Astrocyte (in vitro differentiated cells and primary cell): ENCODE measurements at regions not wholly inside any gene's neighbourhood (a gene's known extent, or its start where the extent isn't known, plus 50 kb on each side); places are given as distances from the start of the nearest gene placed in this dataset.

Experiments used
- EZH2 ChIP-seq: IDR thresholded peaks from 2 replicates; pipeline ENCODE4 v1.6.1; 2012; ENCODE audit warnings: mild to moderate bottlenecking, low read length, inconsistent platforms; ENCODE audit not compliant: insufficient read depth
- TF ChIP-seq, protein P1 (sequence below): IDR thresholded peaks from 2 replicates; pipeline ENCODE4 v1.5.1; 2011; ENCODE audit warnings: low read depth, mild to moderate bottlenecking, inconsistent platforms, low read length, moderate library complexity; ENCODE audit not compliant: insufficient read depth

GRCh38 chr6:169398342-169399105 is 144.9 kb upstream of the THBS2 start:
- TF ChIP-seq, protein P1, sequence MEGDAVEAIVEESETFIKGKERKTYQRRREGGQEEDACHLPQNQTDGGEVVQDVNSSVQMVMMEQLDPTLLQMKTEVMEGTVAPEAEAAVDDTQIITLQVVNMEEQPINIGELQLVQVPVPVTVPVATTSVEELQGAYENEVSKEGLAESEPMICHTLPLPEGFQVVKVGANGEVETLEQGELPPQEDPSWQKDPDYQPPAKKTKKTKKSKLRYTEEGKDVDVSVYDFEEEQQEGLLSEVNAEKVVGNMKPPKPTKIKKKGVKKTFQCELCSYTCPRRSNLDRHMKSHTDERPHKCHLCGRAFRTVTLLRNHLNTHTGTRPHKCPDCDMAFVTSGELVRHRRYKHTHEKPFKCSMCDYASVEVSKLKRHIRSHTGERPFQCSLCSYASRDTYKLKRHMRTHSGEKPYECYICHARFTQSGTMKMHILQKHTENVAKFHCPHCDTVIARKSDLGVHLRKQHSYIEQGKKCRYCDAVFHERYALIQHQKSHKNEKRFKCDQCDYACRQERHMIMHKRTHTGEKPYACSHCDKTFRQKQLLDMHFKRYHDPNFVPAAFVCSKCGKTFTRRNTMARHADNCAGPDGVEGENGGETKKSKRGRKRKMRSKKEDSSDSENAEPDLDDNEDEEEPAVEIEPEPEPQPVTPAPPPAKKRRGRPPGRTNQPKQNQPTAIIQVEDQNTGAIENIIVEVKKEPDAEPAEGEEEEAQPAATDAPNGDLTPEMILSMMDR: no peak
- no peak for TF ChIP-seq EZH2
